Immature natural killer cell (primary cell): ENCODE measurements at regions not wholly inside any gene's neighbourhood (a gene's known extent, or its start where the extent isn't known, plus 50 kb on each side); places are given as distances from the start of the nearest gene placed in this dataset.
"Not testable (repeated sequence)": the region's sequence is repeated elsewhere in the genome, so short reads cannot be mapped to it uniquely, and the experiment has no call there.

Experiments
- DNase-seq, 3 donors: peaks; one replicate each; pipeline ENCODE4 v3.0.0; 2022; ENCODE audit warnings: mixed read lengths in 1 of 3
- H3K27ac Mint-ChIP-seq, 6 donors: one replicate each; pipeline ENCODE4 v1.8.0; 2020; ENCODE audit warnings: mixed read lengths in 6 of 6, mild to moderate bottlenecking in 5 of 6, inconsistent platforms in 4 of 6, moderate library complexity in 3 of 6
- H3K27me3 Mint-ChIP-seq, 3 donors: one replicate each; pipeline ENCODE4 v1.8.0; 2020 to 2021; ENCODE audit warnings: low read depth in 3 of 3, mild to moderate bottlenecking in 3 of 3, mixed read lengths in 3 of 3, moderate library complexity in 3 of 3, inconsistent platforms in 1 of 3
- H3K36me3 Mint-ChIP-seq, 3 donors: one replicate each; pipeline ENCODE4 v1.8.0; 2020; ENCODE audit warnings: mixed read lengths in 3 of 3, inconsistent platforms in 2 of 3, mild to moderate bottlenecking in 2 of 3
- H3K4me1 Mint-ChIP-seq, 2 donors: one replicate each; pipeline ENCODE4 v1.8.0; 2020; ENCODE audit warnings: inconsistent platforms in 2 of 2, mild to moderate bottlenecking in 2 of 2, mixed read lengths in 2 of 2, moderate library complexity in 1 of 2
- H3K4me3 Mint-ChIP-seq, 5 donors: one replicate each; pipeline ENCODE4 v1.8.0; 2020; ENCODE audit warnings: mild to moderate bottlenecking in 5 of 5, mixed read lengths in 5 of 5, inconsistent platforms in 3 of 5, moderate library complexity in 3 of 5
- H3K9me3 Mint-ChIP-seq, 6 donors: one replicate each; pipeline ENCODE4 v1.8.0; 2020; ENCODE audit warnings: mild to moderate bottlenecking in 6 of 6, mixed read lengths in 6 of 6, inconsistent platforms in 4 of 6, moderate library complexity in 3 of 6

DNA sequence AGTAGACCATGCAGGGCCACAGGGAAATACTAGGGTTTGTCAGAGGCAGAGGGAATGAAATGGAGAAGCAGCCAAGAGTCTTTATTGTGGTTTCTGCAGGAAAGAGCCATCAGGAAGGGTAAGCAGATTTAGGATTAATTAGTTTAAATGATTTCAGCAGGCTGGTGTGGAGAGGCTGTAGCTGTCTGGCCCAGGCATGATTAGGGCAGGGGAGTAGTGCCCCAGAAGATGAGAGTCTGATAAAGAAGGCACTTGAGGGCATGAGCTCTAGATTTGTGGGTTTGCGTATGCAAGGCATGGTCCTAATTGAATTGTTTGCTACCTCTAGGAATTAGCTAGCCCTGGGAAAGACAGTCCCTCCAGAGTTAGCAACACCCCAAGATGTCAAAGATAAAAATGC lies 484.6 kb upstream of the PLXNA2 start:
- no peak overlapping the region for H3K27ac Mint-ChIP-seq
- no peaks in the 10 kb centered on the region for H3K27me3 Mint-ChIP-seq
- peaks cover 0 to 4% (median 1%) of the 10 kb centered on the region in 6 donors for H3K9me3 Mint-ChIP-seq
- DNase-seq, result no peak
- H3K4me1 Mint-ChIP-seq, result peaks cover 7 to 15% of the 10 kb centered on the region in 2 donors
- H3K4me3 Mint-ChIP-seq, result no peak overlapping the region
- no peaks in the 10 kb centered on the region for H3K36me3 Mint-ChIP-seq

DNA sequence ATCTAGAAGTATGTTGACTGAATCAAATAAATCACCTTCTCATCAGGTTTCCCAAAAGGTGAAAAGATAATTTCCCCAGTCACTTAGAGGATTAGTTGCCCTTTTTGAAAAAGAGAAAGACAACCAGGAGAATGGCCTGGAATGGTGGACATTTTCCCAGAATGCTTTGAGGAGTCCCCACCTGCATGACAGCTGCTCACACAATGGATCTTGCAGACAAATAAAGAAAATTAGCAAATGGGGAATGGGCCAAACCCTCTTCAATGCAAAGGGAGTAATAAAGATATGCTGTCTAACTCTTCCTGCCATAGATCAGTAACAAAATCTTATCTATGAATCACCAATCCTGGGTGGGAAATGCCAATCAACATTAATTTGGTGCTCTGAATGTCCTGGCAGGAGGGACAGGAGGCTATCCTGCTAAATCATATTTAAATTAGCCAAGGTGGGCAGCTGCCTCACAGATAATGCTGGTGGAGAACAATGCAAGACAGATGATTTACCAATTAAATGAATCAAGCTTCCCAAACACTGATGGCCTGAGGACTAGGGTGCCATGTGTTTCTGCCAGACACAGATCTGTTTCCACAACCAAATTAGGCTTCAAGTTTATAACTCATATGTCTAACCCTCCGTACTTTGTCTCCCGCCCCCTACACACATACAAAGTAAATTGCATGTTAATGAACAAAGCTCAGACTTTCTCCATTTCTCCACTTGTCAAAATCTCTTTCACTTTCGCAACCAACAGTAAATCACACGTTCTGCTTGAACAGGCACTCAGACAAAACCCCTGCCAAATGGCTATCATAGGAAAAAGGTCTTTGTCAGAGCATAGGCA lies 488.0 kb upstream of the PLXNA2 start:
- Mint-ChIP-seq H3K4me1 (peaks cover 7 to 15% of the 10 kb centered on the region in 2 donors), H3K27me3 (no peaks in the 10 kb centered on the region), H3K9me3 (peaks cover 0 to 2% (median 0%) of the 10 kb centered on the region in 6 donors), H3K4me3 (peak overlapping the region; percentile 14 to 65 (median 38)), H3K36me3 (no peaks in the 10 kb centered on the region), H3K27ac (peak overlapping the region in 2 of 6 donors; percentile 3 to 31)
- DNase-seq, result peak in 1 of 3 donors; percentile 0

DNA sequence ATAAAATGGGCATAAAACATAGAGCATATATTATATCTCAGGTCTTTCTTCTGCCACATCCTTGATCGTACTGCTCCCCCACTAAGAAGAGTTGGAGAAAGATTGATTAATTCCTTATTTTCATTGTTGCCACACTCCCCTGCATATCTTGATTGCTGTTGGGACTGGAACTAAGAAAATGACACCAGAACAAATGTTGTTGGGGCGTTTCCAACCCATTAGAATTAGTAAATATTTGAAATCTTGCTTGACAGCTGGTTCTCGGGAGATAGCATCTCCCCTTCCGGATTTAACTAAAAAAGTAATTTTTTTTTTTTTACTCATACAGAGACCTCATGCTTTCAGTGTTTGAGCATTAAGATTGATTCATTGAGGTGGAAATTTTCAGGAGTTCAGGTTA lies 493.0 kb upstream of the PLXNA2 start:
- Mint-ChIP-seq H3K4me3 (no peak overlapping the region), H3K27ac (no peak overlapping the region), H3K4me1 (peaks cover 6 to 14% of the 10 kb centered on the region in 2 donors), H3K36me3 (no peaks in the 10 kb centered on the region), H3K27me3 (peaks cover 0 to 2% (median 0%) of the 10 kb centered on the region in 3 donors), H3K9me3 (peaks cover 0 to 6% (median 3%) of the 10 kb centered on the region in 6 donors)
- DNase-seq, result no peak

DNA sequence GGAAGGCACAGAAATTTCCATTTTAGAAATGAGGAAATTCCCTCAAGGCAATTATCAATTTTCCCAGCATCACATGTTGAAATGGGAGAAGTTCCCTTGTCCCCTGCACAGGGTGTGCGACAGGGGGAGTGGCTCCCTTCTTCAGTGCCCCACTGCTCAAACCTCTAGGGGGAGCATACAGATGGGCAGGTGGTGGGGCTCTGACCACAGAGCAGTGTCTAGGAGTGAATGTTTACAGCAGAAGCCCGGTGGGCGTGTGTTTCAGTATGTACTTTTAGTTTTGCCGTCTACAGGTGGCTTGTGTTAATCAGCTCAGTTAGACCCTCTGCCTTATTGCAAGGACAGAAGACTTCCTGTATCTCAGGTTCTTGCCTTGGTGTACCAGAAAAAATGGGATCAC lies 493.7 kb upstream of the PLXNA2 start:
- H3K4me3 Mint-ChIP-seq, result no peak overlapping the region
- H3K9me3 Mint-ChIP-seq, result peaks cover 0 to 6% (median 3%) of the 10 kb centered on the region in 6 donors
- H3K4me1 Mint-ChIP-seq, result peaks cover 0 to 6% of the 10 kb centered on the region in 2 donors
- H3K27me3 Mint-ChIP-seq, result peaks cover 0 to 2% (median 0%) of the 10 kb centered on the region in 3 donors
- no peaks in the 10 kb centered on the region for H3K36me3 Mint-ChIP-seq
- no peak for DNase-seq
- H3K27ac Mint-ChIP-seq, result no peak overlapping the region

DNA sequence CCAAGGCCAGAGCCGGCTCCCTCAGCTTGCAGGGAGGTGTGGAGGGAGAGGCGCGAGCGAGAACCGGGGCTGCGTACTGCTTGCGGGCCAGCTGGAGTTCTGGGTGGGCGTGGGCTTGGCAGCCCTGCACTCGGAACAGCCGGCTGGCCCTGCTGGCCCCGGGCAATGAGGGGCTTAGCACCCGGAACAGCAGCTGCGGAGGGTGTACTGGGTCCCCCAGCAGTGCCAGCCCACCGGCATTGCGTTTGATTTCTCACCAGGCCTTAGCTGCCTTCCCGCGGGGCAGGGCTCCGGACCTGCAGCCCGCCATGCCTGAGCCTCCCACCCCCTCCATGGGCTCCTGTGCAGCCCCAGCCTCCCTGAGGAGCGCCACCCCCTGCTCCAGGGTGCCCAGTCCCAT lies 495.5 kb upstream of the PLXNA2 start:
- not testable (repeated sequence) for DNase-seq, H3K27me3 Mint-ChIP-seq, H3K36me3 Mint-ChIP-seq

DNA sequence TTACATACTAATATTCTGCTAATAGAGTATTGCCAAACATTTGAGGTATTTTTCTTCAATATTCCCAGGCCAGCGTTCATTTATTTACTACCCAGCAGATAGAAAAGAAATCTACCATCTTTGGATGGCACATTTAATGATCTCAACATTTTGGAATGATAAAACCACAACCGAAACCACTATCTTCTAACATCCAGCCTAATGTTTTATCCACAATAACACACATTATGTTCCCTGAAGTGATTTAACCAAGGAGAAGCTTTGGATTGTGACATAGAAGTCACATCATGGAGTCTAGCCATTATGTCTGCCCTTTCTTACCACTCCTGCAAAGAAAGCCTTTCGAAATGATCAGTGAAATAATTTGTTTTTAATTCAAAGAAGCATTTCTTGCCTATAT lies 497.1 kb upstream of the PLXNA2 start:
- Mint-ChIP-seq H3K4me3 (no peak overlapping the region), H3K9me3 (peaks cover 1 to 10% (median 4%) of the 10 kb centered on the region in 6 donors), H3K27me3 (peaks cover 0 to 6% (median 1%) of the 10 kb centered on the region in 3 donors), H3K36me3 (no peaks in the 10 kb centered on the region), H3K4me1 (no peaks in the 10 kb centered on the region), H3K27ac (no peak overlapping the region)
- no peak for DNase-seq

More for the DNA sequence above, 495.5 kb upstream of the PLXNA2 start:
- H3K9me3 Mint-ChIP-seq, result peaks cover 2 to 10% (median 4%) of the 10 kb centered on the region in 6 donors
- not testable (repeated sequence) for H3K4me1 Mint-ChIP-seq, H3K4me3 Mint-ChIP-seq, H3K27ac Mint-ChIP-seq

DNA sequence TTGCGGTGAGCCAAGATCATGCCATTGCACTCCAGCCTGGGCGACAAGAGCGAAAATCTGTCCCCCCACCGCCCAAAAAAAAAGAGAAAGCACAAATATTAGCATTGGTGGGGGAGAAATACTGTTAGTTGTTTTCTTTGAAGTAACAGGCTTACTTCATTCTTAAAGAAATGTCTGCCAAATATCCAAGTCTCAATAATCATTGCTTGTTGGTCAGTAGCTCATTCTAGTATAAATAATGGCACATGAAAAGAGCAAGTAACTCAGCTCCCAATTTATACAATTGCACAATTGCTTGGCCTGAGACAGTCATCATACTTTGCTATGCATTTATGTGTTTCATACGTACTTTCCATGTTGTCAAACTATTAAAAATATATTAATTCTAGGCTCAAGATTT lies 499.2 kb upstream of the PLXNA2 start:
- H3K4me3 Mint-ChIP-seq, result no peak overlapping the region
- no peak for DNase-seq

DNA sequence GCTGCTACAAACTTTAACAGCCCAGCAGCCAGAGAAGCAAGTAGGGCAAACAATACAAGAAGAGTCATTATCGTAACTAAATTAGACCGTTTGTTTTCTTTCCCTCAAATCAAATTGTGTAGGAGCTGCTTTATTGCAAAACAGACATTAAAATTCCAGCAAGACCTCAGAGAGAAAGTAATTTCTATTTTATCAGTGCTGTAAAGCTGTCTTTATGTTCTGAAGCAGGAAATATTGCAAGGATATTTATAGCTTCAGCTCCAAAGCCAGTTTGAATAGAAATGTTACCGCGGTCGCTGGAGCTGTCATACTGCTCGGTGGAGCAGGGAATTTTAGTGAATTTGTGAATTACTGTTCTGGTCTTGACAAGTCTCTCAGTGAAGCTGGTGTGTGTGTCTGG lies 503.8 kb upstream of the PLXNA2 start:
- no peaks in the 10 kb centered on the region for H3K4me1 Mint-ChIP-seq
- peaks cover 0 to 5% (median 1%) of the 10 kb centered on the region in 6 donors for H3K9me3 Mint-ChIP-seq
- no peak for DNase-seq
- no peak overlapping the region for H3K27ac Mint-ChIP-seq
- peaks cover 0 to 4% (median 1%) of the 10 kb centered on the region in 3 donors for H3K27me3 Mint-ChIP-seq
- H3K4me3 Mint-ChIP-seq, result no peak overlapping the region
- no peaks in the 10 kb centered on the region for H3K36me3 Mint-ChIP-seq

More for the DNA sequence above, 499.2 kb upstream of the PLXNA2 start:
- no peaks in the 10 kb centered on the region for H3K4me1 Mint-ChIP-seq
- H3K27me3 Mint-ChIP-seq, result peaks cover 0 to 4% (median 1%) of the 10 kb centered on the region in 3 donors
- H3K27ac Mint-ChIP-seq, result no peak overlapping the region
- no peaks in the 10 kb centered on the region for H3K36me3 Mint-ChIP-seq
- peaks cover 1 to 10% (median 3%) of the 10 kb centered on the region in 6 donors for H3K9me3 Mint-ChIP-seq

DNA sequence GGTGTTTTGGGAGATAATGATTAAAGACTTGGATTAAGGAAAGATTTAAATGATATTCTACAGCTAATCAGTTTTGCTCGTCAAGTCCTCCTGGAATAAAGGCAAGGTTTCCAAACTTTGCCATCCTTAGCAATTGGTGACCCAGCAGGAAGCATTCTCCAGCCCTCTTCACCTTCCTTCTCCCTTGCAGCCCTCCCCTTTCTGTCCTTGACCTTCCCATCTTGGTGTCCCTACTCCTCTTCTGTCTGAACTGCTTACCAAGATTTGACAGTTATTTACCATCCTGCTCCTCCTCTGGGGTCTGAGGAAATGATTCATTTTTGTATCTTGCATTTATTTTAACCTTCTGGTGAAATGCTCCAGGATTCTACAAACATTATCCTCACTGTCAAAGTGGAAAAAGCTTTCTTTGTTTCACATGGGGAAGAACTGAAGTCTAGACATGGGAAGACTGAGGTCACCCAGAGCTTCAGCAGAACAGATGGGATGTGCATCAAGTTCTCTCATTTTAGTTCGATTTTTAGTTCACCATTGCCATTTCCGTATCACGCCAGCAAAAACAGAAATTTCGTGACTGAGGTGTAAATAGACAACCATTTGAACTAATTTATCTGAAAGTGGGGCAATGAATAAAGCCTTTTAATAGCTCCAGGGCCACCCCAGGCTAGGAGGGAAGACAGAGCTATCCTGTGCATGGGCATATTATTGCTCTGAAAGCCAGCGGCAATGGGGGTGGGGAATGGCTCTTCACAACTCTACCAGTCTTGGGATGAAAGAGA lies 504.4 kb upstream of the PLXNA2 start:
- DNase-seq, result no peak
- Mint-ChIP-seq H3K4me1 (no peaks in the 10 kb centered on the region), H3K4me3 (no peak overlapping the region), H3K9me3 (peaks cover 0 to 9% (median 1%) of the 10 kb centered on the region in 6 donors), H3K36me3 (no peaks in the 10 kb centered on the region), H3K27me3 (peaks cover 0 to 4% (median 1%) of the 10 kb centered on the region in 3 donors), H3K27ac (no peak overlapping the region)

DNA sequence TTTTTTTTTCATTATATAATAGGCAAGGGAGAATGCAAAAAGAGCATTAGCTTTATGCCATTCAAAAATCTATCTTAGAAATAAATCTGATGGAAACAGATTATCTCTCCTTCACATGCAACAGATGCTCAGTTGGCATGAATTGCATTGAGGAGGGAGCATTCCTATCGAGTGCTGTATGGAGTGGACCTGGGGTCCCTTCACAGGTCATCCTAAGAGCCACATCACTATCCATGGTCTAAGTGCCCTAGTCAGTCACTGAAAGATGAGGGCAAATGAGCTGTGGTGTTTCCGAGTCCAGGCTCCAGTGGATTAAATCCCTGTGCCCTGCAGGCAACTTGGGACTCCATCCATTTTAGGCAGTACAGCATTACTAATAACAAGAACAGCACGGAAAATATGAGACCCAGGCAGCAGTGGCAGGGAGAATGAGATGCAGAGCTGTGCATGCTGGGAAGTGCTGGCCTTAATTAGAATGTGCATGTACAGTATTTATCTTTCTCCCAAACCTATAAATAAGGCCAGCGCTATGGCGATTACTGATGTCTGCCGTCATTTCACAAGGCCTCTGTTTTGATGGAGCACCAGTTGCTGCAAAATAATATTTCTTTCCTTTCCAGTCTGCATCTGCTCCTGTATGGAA lies 512.3 kb upstream of the PLXNA2 start:
- Mint-ChIP-seq H3K27ac (no peak overlapping the region), H3K9me3 (peaks cover 0 to 4% (median under 1%) of the 10 kb centered on the region in 6 donors), H3K4me1 (no peaks in the 10 kb centered on the region), H3K27me3 (peaks cover 0 to 3% (median 1%) of the 10 kb centered on the region in 3 donors), H3K4me3 (no peak overlapping the region), H3K36me3 (no peaks in the 10 kb centered on the region)
- DNase-seq, result no peak

DNA sequence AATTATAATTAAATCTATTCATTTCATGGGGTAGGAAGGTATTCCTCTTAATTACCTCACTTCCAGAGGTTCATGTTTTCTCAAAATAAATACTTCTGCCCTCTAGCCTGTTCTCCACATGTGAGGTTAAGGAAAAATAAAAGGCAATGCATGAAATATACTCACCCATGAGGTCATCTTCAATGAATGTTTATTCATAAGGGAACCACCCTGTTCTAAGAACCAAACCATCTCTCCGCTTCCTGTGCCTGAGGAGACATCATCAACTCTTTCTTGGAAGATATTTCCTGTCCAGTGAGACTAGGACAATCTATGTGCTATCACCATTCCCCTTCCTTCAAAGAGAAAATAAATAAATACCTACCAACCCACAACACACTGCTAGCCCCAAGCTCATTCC lies 513.7 kb upstream of the PLXNA2 start:
- Mint-ChIP-seq H3K36me3 (no peaks in the 10 kb centered on the region), H3K4me3 (no peak overlapping the region), H3K4me1 (no peaks in the 10 kb centered on the region), H3K27ac (no peak overlapping the region), H3K27me3 (peaks cover 0 to 3% (median 1%) of the 10 kb centered on the region in 3 donors), H3K9me3 (peaks cover 0 to 4% (median under 1%) of the 10 kb centered on the region in 6 donors)
- DNase-seq, result no peak

DNA sequence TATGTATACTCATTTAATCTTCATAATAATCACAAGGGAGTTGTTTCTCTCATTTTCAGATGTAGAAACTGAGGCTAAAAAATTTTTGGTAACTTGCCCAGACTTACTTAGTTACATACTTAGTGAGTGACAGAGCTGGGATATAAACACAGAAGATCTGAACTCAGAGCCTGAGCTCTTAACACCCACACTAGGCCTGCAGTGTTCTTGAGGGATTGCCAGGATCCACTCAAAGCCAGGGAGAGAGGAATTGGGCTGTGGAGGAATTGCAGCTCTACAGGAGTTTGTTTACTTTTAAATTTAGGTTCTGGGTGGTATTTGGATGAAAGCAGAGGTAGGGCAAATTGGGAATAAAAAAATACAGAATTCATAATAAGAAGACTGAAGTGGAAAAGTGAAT lies 515.1 kb upstream of the PLXNA2 start:
- H3K27ac Mint-ChIP-seq, result no peak overlapping the region
- H3K4me3 Mint-ChIP-seq, result no peak overlapping the region
- H3K36me3 Mint-ChIP-seq, result no peaks in the 10 kb centered on the region
- H3K27me3 Mint-ChIP-seq, result peaks cover 0 to 1% (median 0%) of the 10 kb centered on the region in 3 donors
- no peak for DNase-seq
- no peaks in the 10 kb centered on the region for H3K4me1 Mint-ChIP-seq
- H3K9me3 Mint-ChIP-seq, result peaks cover 0 to 3% (median 0%) of the 10 kb centered on the region in 6 donors

DNA sequence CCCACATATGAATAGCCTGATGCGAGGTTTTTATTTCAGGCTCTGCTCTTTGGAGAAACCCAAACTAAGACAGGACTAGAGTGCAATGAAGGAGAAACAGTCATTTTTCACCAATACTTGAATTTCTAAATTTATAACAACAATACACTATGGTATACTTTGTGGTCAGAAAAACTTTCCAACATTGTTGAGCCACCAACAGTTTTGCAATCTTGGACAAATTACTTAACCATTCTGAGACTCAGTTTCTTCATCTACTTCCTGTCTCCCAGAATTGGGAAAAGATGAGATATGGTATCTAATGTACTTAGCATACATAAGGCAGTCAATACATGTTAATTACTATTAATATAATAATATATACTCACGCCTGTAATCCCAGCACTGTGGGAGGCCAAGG lies 519.8 kb upstream of the PLXNA2 start:
- no peaks in the 10 kb centered on the region for H3K4me1 Mint-ChIP-seq
- H3K27me3 Mint-ChIP-seq, result no peaks in the 10 kb centered on the region
- H3K4me3 Mint-ChIP-seq, result no peak overlapping the region
- no peak overlapping the region for H3K27ac Mint-ChIP-seq
- H3K9me3 Mint-ChIP-seq, result peaks cover 0 to 1% (median 0%) of the 10 kb centered on the region in 6 donors
- no peak for DNase-seq
- H3K36me3 Mint-ChIP-seq, result no peaks in the 10 kb centered on the region

DNA sequence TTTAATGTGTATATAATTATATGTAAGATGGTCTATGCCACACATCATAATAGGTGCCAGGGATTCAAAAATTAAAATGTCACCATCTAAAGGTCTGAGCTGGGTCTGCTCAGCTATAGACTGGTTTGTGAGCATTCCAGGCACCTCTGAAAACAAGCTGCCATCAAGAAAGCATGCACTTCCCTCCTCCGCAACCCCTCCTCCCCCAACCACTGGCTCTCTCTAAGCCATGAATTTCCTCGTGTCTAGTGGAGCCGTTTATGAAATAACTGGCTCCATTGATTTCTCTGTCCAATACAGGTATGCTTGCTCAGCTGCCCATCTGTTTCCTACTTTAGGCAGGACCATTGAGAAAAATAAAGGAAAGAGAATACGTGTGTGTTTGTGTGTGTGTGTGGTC lies 522.6 kb upstream of the PLXNA2 start:
- Mint-ChIP-seq H3K27me3 (no peaks in the 10 kb centered on the region), H3K27ac (no peak overlapping the region), H3K36me3 (no peaks in the 10 kb centered on the region)

More for the DNA sequence above, 522.6 kb upstream of the PLXNA2 start:
- no peak overlapping the region for H3K4me3 Mint-ChIP-seq
- H3K4me1 Mint-ChIP-seq, result no peaks in the 10 kb centered on the region
- no peak for DNase-seq
- H3K9me3 Mint-ChIP-seq, result peaks cover 0 to 3% (median 0%) of the 10 kb centered on the region in 6 donors
